AG04450 (cell line): ENCODE measurements at regions not wholly inside any gene's neighbourhood (a gene's known extent, or its start where the extent isn't known, plus 50 kb on each side); places are given as distances from the start of the nearest gene placed in this dataset.

Experiments used
- CTCF ChIA-PET: fragments of 300-600, 350-600 bp; formaldehyde crosslinking; extraction: SDS; loops from one replicate; lab custom pipeline; 2022; ENCODE audit warnings: antibody characterized with exemption, inconsistent platforms; lab: Charles Lee
- POLR2A ChIA-PET: fragments of 350-600 bp; formaldehyde crosslinking; extraction: SDS; loops from one replicate; lab custom pipeline; 2021; ENCODE audit warnings: antibody characterized with exemption, inconsistent platforms; lab: Yijun Ruan, JAX
- DNase-seq: peaks from one replicate; pipeline ENCODE4 v3.0.0-alpha.2; 2011; ENCODE audit warnings: low read depth, low spot score
- H3K27ac ChIP-seq: one replicate; pipeline ENCODE4 v1.5.1; 2012; ENCODE audit warnings: low read depth, low read length, control low read depth
- H3K27me3 ChIP-seq: one replicate; pipeline ENCODE4 v1.6.0; 2012; ENCODE audit warnings: low read length; ENCODE audit not compliant: control insufficient read depth, insufficient read depth
- H3K4me3 ChIP-seq: 2 replicates; pipeline ENCODE4 v1.5.1; 2011; ENCODE audit warnings: mild to moderate bottlenecking, low read depth, low read length, control low read depth
- H3K9me3 ChIP-seq: 2 replicates; pipeline ENCODE4 v1.5.1; 2012; ENCODE audit warnings: low read length; ENCODE audit not compliant: control insufficient read depth, insufficient read depth
- TF ChIP-seq, protein P1 (sequence below): IDR thresholded peaks from 2 replicates; pipeline ENCODE4 v1.5.1; 2011; ENCODE audit warnings: low read depth, low read length, control low read depth, inconsistent platforms

DNA sequence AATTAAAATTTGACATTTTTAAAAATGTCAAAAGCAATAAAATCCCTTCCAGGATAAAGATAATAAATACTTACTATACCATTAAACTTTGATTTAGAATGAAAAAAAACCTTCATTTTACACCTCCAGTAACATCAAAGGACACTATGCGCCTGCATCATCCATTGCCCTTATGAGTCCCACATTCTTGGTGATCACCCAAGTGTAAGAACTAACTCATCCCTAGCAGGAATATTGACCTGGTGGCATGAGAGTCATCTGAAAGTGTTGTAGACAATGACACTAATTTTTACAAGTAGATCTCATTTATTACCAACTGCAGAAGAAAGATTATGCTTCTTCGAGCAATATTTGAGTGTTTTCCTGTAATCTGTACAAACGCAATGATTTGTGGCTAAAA, 1128.9 kb downstream of the EFNB2 start:
- TF ChIP-seq, protein P1, sequence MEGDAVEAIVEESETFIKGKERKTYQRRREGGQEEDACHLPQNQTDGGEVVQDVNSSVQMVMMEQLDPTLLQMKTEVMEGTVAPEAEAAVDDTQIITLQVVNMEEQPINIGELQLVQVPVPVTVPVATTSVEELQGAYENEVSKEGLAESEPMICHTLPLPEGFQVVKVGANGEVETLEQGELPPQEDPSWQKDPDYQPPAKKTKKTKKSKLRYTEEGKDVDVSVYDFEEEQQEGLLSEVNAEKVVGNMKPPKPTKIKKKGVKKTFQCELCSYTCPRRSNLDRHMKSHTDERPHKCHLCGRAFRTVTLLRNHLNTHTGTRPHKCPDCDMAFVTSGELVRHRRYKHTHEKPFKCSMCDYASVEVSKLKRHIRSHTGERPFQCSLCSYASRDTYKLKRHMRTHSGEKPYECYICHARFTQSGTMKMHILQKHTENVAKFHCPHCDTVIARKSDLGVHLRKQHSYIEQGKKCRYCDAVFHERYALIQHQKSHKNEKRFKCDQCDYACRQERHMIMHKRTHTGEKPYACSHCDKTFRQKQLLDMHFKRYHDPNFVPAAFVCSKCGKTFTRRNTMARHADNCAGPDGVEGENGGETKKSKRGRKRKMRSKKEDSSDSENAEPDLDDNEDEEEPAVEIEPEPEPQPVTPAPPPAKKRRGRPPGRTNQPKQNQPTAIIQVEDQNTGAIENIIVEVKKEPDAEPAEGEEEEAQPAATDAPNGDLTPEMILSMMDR: no peak
- POLR2A ChIA-PET: no interaction called here
- Histone ChIP-seq H3K27me3 (no peaks in the 10 kb centered on the region), H3K9me3 (no peaks in the 10 kb centered on the region; the same call in 1 of the 2 replicates), H3K27ac (no peak overlapping the region), H3K4me3 (no peak overlapping the region)
- no peak for DNase-seq
- CTCF ChIA-PET: no interaction called here

DNA sequence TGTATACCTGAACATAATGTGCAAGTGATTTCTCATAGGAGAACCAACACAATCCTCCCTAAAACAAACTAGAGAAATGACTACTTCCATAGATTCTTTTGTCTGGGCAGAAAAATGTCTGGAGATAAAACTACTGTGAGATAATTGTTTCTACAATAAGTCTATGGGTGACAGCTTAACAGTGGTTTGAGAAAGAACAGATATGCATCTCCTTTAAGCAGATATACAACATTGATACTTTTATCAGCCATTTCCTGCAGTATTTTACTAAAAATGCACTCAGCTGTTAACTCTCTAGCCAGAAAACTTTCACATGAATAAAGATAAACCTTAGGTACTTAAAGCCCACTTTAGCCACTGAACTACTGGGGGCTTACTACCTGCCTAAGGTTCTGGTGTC, 1132.4 kb downstream of the EFNB2 start:
- no peak overlapping the region for H3K27ac ChIP-seq
- TF ChIP-seq, protein P1: no peak
- no peak overlapping the region for H3K4me3 ChIP-seq
- ChIA-PET CTCF (no interaction called here), POLR2A (no interaction called here)
- H3K9me3 ChIP-seq: no peaks in the 10 kb centered on the region
- no peak for DNase-seq
- H3K27me3 ChIP-seq: no peaks in the 10 kb centered on the region

DNA sequence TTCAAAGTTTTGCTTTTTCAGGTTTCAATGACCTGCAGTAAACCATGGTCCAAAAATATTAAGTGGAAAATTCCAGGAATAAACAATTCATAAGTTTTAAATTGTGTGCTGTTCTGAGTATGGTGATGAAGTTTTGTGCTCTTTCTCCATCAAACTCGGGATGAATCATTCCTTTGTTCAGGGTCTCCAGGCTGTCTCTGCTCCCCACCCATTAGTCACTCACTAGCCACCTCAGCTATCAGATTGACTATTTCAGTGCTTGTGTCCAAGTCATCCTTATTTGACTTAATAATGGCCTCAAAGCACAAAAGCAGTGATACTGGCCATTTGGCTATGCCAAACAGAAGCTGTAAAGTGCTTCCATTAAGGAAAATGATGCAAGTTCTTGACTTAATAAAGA, 1140.4 kb downstream of the EFNB2 start:
- H3K4me3 ChIP-seq: no peak overlapping the region
- no peak for DNase-seq
- ChIA-PET CTCF (no interaction called here), POLR2A (no interaction called here)
- H3K27me3 ChIP-seq: no peaks in the 10 kb centered on the region
- TF ChIP-seq, protein P1: no peak
- no peaks in the 10 kb centered on the region for H3K9me3 ChIP-seq
- H3K27ac ChIP-seq: no peak overlapping the region

DNA sequence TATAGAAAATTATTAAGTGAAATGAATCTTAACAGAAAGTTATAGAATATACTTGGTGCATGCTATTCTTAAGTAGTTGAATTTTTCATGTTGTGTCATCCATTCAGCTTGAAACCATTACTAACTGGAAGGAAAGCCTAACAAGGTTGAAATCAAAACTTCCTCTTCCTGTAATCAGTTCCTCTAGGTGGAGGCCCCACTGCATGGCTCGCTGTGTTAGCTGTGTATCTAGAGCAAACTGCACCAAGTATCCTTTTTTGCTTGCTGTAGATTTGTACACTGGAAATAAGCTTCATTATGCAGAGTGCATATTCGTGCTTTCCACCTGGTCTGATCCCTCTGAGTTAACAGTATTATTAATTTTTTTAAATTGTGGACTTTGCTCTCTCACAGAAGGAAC, 1146.1 kb downstream of the EFNB2 start:
- no peaks in the 10 kb centered on the region for H3K9me3 ChIP-seq
- no peak for DNase-seq
- no peaks in the 10 kb centered on the region for H3K27me3 ChIP-seq
- H3K4me3 ChIP-seq: no peak overlapping the region
- TF ChIP-seq, protein P1: no peak
- no peak overlapping the region for H3K27ac ChIP-seq
- ChIA-PET POLR2A (no interaction called here), CTCF (no interaction called here)

DNA sequence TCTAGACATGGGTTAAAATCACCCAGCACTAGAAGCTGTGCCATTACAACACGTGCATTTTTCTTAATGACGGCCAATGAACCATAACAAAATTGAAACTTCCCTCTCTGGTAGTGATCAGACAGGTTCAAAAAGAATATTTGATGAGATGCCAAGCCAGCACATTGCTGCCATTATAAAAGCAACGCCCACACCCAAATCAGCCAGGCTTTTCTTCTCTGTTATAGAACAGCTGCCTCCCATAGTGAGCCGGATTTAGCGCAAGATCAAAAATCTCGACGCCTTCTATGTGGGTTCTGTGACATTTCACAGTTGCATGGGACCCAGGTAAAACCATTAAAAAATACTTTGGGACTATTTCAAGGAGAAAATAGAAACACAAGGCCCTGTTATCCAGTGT, 1158.0 kb downstream of the EFNB2 start:
- Histone ChIP-seq H3K27ac (no peak overlapping the region), H3K9me3 (no peaks in the 10 kb centered on the region), H3K27me3 (no peaks in the 10 kb centered on the region), H3K4me3 (no peak overlapping the region)
- CTCF ChIA-PET: no interaction called here
- TF ChIP-seq, protein P1: no peak
- no peak for DNase-seq
- POLR2A ChIA-PET: no interaction called here
